Activated T-cell treated with anti-CD3 and anti-CD28 coated beads, Interleukin-2, amount 50 U/mL, for 72 hours (primary cell): ENCODE measurements at regions not wholly inside any gene's neighbourhood (a gene's known extent, or its start where the extent isn't known, plus 50 kb on each side); places are given as distances from the start of the nearest gene placed in this dataset.

Experiments
- ATAC-seq, 2 donors: fragments of 150-1000 bp; cut with Tn5 transposase; replicated peaks in 1 of 2; 2 replicates each; pipeline ENCODE4 v1.10.0; 2021; ENCODE audit warnings: moderate library complexity in 2 of 2, mild to moderate bottlenecking in 1 of 2
- DNase-seq, 2 donors: peaks; one replicate each; pipeline ENCODE4 v3.0.0; 2021 to 2022; ENCODE audit warnings: mixed read lengths in 1 of 2
- H3K27ac Mint-ChIP-seq: one replicate; pipeline ENCODE4 v1.8.0; 2022; ENCODE audit warnings: mild to moderate bottlenecking, moderate library complexity, mixed read lengths
- H3K27me3 Mint-ChIP-seq: one replicate; pipeline ENCODE4 v1.8.0; 2022; ENCODE audit warnings: low read depth, mixed read lengths
- H3K36me3 Mint-ChIP-seq, 2 donors: one replicate each; pipeline ENCODE4 v1.8.0; 2022; ENCODE audit warnings: mixed read lengths in 2 of 2, mild to moderate bottlenecking in 1 of 2; ENCODE audit not compliant: insufficient read depth in 2 of 2
- H3K4me1 Mint-ChIP-seq: one replicate; pipeline ENCODE4 v1.8.0; 2022; ENCODE audit warnings: low read depth, mixed read lengths
- H3K4me3 Mint-ChIP-seq, 2 donors: one replicate each; pipeline ENCODE4 v1.8.0; 2022; ENCODE audit warnings: mild to moderate bottlenecking in 2 of 2, mixed read lengths in 2 of 2, moderate library complexity in 2 of 2
- H3K9me3 Mint-ChIP-seq, 2 donors: one replicate each; pipeline ENCODE4 v1.8.0; 2022; ENCODE audit warnings: mixed read lengths in 2 of 2

- H3K27ac Mint-ChIP-seq, result no peak overlapping the region
- H3K4me1 Mint-ChIP-seq, result no peaks in the 10 kb centered on the region
These were observed 56.2 kb upstream of the MGMT start for GRCh38 chr10:129410688-129411392.

DNA sequence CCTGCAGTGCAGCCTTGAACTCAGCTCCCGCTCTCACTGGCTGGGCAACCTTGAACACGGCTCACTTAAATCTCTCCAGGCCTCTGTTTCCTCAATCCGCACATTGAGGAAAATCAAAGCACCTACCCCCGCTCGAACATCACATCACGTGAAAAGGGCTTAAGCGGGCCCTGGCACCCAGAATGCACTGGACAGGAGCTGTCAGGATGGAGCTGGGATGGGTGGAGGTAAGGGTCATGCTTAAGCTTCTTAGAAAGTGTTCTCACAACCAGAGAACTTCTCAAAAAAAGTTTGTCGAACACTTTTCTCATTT is 55.7 kb upstream of the MGMT start:
- Mint-ChIP-seq H3K27me3 (no peaks in the 10 kb centered on the region), H3K4me1 (no peaks in the 10 kb centered on the region), H3K9me3 (no peaks in the 10 kb centered on the region), H3K27ac (no peak overlapping the region), H3K36me3 (no peaks in the 10 kb centered on the region), H3K4me3 (no peak overlapping the region)
- DNase-seq, result no peak
- ATAC-seq, result no peak

More at GRCh38 chr10:129410688-129411392, 56.2 kb upstream of the MGMT start:
- H3K36me3 Mint-ChIP-seq, result no peaks in the 10 kb centered on the region
- no peak overlapping the region for H3K4me3 Mint-ChIP-seq
- H3K9me3 Mint-ChIP-seq, result no peaks in the 10 kb centered on the region
- no peak for DNase-seq
- ATAC-seq, result no peak
- H3K27me3 Mint-ChIP-seq, result no peaks in the 10 kb centered on the region

- Mint-ChIP-seq H3K9me3 (no peaks in the 10 kb centered on the region), H3K4me3 (no peak overlapping the region), H3K36me3 (no peaks in the 10 kb centered on the region), H3K27me3 (no peaks in the 10 kb centered on the region), H3K27ac (no peak overlapping the region), H3K4me1 (no peaks in the 10 kb centered on the region)
- ATAC-seq, result no peak
- DNase-seq, result no peak
These were observed 55.3 kb upstream of the MGMT start for GRCh38 chr10:129411772-129412171.

DNA sequence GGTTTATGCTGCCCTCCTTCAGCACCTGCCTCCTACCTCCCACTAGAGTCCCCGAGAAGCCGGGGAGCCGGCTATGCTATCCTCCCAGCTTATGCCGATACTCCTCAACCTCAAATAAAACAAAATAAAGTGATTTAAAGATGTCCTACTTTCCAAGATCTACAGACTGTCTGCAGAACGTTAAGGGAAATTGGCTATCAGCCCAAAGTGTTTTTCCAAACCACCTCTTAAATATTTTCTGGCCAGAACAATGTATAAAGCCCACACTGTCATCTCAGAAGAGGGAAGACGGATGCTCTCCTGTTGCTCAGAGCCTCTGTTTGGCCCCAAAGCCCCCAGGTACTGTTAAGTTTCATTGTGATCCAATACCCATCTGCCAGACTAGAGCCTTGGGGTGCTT is 54.0 kb upstream of the MGMT start:
- H3K9me3 Mint-ChIP-seq, result no peaks in the 10 kb centered on the region

DNA sequence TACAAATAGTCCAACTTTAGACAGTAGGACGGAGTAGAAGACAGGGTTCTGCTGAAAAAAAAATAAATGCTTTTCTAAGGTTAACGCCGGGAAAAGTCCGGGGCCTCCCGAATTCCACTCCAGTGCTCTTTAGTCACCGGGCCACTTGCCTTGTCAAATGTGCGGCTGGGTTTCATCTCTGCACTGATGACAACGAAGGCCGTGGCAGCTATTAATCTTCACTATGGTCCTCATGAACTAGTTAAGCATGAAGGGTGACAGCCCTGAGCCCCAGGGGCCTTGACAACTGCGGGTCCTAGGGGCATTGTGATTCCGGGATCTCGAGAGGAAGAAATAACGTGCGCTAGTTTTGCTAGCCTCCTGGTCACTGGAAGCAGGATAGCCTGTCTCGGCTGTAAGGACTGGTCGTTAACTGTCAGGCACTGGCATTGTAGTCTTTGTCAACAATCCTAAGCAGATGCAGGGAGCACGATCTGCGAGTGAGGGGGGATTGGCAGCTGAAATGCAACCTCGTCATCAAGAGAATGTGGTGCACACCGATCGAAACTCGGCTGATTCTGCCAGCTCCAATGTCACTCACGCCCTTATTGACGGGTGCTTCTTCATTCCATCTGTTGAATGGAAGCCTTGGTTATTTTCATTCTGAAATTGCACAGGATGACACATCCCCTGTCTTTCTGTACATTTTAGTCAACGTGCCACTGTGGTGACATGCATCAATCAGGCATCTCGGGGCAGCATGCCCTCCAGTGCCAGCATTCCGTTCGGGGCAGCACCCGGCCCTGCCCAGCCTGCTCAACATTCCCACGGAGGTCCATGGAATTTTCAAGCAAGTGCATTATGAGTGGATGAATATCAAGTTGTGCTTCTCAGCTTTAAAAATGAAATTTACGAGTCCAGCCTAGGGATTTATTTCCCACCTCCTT is 51.6 kb upstream of the MGMT start:
- Mint-ChIP-seq H3K36me3 (no peaks in the 10 kb centered on the region), H3K27ac (no peak overlapping the region), H3K9me3 (no peaks in the 10 kb centered on the region), H3K4me3 (no peak overlapping the region), H3K4me1 (no peaks in the 10 kb centered on the region), H3K27me3 (no peaks in the 10 kb centered on the region)
- ATAC-seq (no peak), DNase-seq (no peak)

More for the DNA sequence above, 54.0 kb upstream of the MGMT start:
- Mint-ChIP-seq H3K36me3 (no peaks in the 10 kb centered on the region), H3K4me3 (no peak overlapping the region), H3K4me1 (no peaks in the 10 kb centered on the region), H3K27me3 (no peaks in the 10 kb centered on the region), H3K27ac (no peak overlapping the region)
- ATAC-seq (no peak), DNase-seq (no peak)

DNA sequence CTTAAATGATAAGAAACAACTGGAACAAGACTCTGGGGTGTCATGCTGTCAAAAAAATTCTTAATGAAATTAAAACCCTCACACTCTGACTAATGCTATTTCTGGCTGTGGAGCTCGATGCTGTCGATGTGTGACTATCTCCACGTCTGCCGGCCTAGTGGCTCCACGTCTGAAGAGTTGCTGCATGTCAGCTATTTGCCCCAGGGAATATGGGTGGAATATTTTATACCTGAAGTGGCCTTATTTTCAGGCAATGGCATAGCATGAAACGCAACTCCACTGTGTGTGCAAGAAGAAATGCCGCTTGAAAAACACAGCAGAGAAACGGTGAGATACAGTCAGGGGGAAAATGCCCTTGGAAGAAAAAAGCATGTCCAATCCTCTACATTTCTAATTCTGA is 50.9 kb upstream of the MGMT start:
- Mint-ChIP-seq H3K27me3 (no peaks in the 10 kb centered on the region), H3K4me1 (no peaks in the 10 kb centered on the region), H3K36me3 (no peaks in the 10 kb centered on the region), H3K4me3 (no peak overlapping the region), H3K9me3 (no peaks in the 10 kb centered on the region), H3K27ac (no peak overlapping the region)
- ATAC-seq (no peak), DNase-seq (no peak)

- Mint-ChIP-seq H3K27me3 (peaks cover 5% of the 10 kb centered on the region), H3K27ac (no peak overlapping the region), H3K4me1 (no peaks in the 10 kb centered on the region), H3K9me3 (no peaks in the 10 kb centered on the region), H3K4me3 (no peak overlapping the region), H3K36me3 (no peaks in the 10 kb centered on the region)
- DNase-seq, result no peak
- ATAC-seq, result no peak
These were observed 49.9 kb upstream of the MGMT start for GRCh38 chr10:129416956-129417765.
